ENCODE measurements at regions not wholly inside any gene's neighbourhood (a gene's known extent, or its start where the extent isn't known, plus 50 kb on each side); places are given as distances from the start of the nearest gene placed in this dataset.

- DNase-seq, result no peak
Observed at GRCh38 chr12:114780746-114781399, 96.9 kb upstream of the TBX3 start.

DNA sequence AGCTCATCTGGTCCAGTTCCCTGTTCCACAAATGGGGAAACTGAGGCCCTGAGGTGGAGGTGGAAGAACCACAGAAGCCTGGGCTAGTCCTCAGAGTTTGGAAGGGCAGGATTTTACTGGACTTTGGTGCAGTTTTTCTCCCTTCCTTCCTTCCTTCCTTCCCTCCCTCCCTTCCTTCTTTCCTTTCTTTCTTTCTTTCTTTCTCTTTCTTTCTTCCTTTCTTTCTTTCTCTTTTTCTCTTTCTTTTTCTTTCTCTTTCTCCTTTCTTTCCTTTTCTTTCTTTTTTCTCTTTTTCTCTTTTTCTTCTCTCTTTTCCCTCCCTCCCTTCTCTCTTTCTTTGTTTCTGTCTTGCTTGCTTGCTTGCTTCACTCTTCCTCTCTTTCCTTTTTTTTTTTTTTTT is 95.7 kb upstream of the TBX3 start:
- no peak for DNase-seq

GRCh38 chr12:114779186-114779585 is 95.2 kb upstream of the TBX3 start:
- no peak for DNase-seq

GRCh38 chr12:114776731-114777442 is 92.9 kb upstream of the TBX3 start:
- DNase-seq, result no peak

DNA sequence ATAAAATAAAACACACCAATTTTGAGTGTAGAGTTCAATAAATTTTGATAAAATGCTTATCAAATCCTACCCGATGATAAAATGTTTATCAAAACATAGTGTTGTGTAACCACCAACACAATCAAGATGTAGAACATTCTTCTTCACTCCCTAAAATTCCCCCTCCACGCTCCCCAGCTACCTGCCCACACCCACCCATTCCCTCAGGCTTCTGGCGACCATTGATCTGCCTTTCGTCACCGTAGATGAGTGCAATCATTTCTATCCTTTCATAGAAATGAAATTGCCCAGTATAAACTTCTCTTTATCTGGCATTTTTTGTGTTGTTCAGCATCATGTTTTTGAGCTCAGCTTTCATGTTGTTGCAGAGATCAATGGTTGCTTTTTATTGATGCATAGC is 90.7 kb upstream of the TBX3 start:
- no peak for DNase-seq

DNA sequence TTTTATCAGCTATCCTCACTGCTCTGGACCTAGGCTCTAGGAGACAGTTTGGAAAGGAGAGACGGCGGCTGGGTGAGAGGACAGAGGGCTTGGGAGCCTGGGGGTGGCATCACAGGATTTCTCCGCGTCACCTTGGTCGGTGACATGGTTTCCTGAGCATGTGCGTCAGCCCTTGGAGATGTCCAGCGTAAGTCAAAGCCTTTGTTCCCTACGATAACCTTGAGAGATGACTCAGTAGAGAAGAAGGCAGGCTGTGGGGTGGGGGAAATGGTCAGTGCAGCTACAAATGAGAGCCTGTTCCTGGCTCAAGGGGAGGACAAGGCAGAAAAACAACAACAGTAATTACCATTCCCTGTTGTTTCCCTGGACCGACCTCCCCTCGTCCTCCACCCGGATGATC is 90.2 kb upstream of the TBX3 start:
- DNase-seq, result no peak

GRCh38 chr12:114770323-114770722 is 86.3 kb upstream of the TBX3 start:
- DNase-seq, result no peak

- DNase-seq, result no peak
Observed at GRCh38 chr12:114769634-114770033, 85.7 kb upstream of the TBX3 start.

DNA sequence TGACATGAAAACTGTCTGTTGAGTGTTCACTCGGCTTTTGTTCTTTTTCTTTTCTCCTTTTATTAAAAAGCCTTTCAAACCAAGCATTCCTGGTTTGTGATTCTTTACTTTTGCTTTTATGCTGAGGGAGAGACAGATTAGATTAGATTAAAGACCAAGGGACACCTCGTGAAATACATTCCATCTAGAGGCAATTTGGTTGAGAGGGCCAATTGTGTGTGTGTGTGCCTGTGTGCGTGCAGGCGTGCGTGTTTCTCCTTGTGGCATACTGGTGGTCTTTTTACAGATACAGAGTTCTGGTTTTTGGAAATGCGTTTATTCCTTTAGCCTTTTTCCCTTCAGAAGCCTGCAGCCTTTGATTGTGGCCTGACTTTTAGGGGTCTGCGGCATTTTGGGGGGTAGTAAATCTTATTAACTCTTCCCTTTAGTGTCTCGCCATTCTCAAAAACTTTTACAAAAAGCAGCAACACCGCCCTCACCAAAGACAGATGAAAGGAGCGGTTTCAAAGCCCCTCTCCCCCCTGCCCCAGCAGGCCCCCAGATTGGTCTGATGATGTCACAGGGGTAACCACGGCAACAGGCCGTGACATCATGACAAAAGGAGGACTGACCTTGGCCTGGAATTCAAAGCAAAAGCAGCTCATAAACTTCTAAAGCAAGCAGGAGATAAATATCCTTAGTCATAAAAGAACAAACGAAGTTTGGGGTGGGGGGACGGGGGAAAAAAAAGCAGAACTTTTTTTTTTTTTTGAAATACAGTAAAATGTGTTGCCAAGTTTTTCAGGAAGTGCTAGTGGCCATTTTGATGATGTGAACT is 84.1 kb upstream of the TBX3 start:
- DNase-seq, result no peak

- DNase-seq, result no peak
Observed at GRCh38 chr12:114767084-114767760, 83.2 kb upstream of the TBX3 start.

DNA sequence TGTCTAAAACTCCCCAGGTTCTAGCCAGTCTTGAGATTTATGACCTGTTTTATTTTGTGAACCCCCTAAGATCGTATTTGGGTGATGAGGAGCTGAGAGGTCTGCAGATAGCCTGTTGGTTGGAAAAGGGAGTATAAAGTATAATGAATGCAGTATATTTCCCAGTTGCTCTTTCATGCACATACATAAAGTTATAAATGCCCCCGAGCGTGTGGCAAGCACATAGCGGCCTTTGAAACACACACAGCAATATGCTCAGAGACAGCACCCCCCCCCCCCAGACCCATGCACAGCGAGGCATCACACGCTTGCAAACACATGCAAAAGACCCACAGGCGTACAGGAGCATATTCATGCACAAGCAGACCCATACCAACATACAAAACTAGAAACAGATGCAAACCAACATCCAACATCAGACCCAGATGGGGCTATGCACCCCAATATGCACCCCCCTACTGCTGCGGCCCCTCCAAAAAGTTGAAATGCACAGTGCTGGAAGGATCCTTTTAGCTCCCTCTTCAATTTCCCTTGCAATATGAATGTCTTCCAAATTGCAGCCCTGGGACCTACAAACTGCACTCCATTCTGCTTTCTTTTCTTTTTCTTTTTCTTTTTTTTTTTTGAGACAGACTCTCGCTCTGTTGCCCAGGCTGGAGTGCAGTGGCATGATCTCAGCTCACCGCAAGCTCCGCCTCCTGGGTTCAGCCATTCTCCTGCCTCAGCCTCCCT is 82.2 kb upstream of the TBX3 start:
- DNase-seq, result no peak

DNA sequence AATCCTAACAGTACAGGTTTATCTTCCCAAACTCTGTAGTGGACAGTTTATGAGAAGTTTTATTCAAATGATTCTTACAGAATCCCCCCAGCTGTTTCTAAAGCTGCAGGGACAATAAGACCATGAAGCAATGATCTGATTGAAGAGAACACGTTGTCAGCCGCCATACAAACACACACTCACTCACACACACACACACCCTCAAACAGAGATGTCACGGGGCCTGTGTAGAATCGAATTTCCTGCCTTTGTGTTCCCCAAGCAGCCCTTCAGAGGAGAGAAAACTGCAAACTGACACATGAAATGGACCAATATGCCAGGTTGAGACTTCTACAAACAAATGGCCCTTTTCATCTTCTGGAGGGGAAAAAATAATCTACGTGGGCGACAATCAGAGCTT is 80.5 kb upstream of the TBX3 start:
- no peak for DNase-seq

GRCh38 chr12:114762490-114763110 is 78.6 kb upstream of the TBX3 start:
- peak; percentile 5 for DNase-seq

GRCh38 chr12:114760151-114760877 is 76.3 kb upstream of the TBX3 start:
- DNase-seq, result no peak

- no peak for DNase-seq
Observed at GRCh38 chr12:114759635-114760034, 75.7 kb upstream of the TBX3 start.

DNA sequence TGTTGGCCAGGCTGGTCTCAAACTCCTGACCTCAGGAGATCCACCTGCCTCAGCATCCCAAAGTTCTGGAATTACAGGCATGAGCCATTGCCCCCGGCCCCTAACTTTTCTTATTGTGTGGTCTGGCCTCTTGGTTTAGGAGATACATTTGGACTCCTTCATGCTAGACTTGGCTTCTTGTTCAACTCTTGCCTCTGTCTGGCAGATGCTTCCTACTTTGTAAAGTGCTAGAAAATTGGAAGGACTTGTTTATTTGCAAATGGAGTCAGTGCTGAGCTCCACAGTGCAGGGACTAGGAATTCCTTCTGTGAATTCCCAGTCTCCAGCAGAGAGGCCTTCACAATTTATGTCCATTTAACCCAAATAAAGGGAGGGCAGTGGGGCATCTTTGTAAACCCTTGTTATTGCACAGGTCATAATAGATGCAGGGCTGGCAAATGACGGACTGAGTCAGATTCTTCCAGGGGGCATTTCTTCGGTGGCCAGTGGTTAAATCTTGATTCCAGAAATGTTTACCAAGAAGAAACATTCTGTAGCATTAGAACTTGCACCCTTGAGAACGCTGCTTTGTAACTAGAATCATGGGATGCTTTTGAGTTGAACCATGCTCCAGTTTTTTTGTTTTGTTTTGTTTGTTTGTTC is 73.8 kb upstream of the TBX3 start:
- no peak for DNase-seq

DNA sequence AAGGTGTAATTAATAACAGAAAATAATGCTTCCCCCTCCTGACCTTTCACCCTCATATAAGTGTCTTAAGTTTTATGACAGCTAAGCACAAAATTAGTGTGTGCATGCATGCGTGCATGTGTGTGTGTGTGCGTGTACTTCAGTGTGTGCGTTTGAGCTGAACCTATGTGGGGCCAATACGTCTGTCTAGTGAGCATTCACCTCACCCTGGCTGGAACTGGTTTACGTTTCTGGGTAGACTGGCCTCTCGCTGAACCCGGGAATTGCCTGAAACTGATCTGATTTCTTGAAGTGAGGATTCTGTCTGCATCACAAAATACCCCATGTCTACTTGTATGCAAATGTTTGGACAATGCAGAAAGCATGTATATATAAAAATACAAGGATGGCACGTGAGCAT is 68.2 kb upstream of the TBX3 start:
- no peak for DNase-seq

DNA sequence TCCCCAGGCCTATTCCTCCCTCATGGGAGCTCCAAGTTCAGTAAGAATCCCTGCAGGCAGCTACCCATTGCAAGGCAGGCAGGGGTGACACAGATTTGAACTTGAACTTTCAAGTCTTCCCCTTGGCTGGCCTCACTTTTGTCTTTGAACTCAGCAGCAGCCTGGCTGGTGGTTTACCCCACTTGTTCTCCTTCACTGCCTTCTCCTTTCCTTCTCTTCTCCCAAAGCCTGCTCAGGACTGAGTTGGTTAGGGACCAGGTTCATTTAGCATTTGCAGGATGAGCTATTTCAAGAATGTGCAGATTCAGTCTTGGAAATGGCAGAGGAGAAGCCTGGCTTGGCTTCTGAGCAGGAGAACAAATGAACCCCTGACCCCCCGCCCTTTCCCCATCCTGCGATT is 67.7 kb upstream of the TBX3 start:
- no peak for DNase-seq

DNA sequence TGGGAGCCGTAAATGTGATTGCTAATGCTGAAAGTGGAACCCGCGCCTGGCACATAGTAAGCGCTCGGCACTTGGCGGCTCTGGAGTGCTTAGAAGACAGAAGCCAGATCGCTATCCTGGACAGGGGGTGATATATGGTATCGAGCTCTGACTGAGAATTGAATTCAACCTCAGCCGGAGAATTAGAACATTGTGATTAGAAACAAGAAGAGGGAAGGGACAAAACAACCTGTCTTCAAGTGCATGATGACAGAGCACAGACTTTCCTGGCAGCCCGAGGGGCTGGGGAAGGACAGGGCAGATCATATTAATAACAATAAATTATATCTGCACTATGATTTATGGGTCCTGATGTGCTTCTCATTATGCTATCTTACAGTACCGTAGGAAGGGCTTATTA is 66.9 kb upstream of the TBX3 start:
- DNase-seq, result no peak

GRCh38 chr12:114749065-114749464 is 65.1 kb upstream of the TBX3 start:
- DNase-seq, result no peak
